Testis (tissue), 2 donors: ENCODE measurements at regions not wholly inside any gene's neighbourhood (a gene's known extent, or its start where the extent isn't known, plus 50 kb on each side); places are given as distances from the start of the nearest gene placed in this dataset.

Experiments used
- DNase-seq: peaks from one replicate; pipeline ENCODE4 v3.0.0-alpha.2; 2019
- H3K27ac ChIP-seq, 2 donors: fragments of 200-600 bp; sonication (generic); one replicate each; pipeline ENCODE4 v1.5.1; 2019
- H3K27me3 ChIP-seq: fragments of 200-600 bp; sonication (generic); one replicate; pipeline ENCODE4 v1.5.1; 2019
- H3K36me3 ChIP-seq: fragments of 200-600 bp; sonication (generic); one replicate; pipeline ENCODE4 v1.5.1; 2017; ENCODE audit warnings: low read depth; ENCODE audit errors: missing control alignments
- H3K4me1 ChIP-seq: fragments of 200-600 bp; sonication (generic); one replicate; pipeline ENCODE4 v1.5.1; 2019
- H3K4me3 ChIP-seq, 2 donors: fragments of 200-600 bp; sonication (generic); one replicate each; pipeline ENCODE4 v1.5.1; 2017 to 2019
- H3K9me3 ChIP-seq: fragments of 200-600 bp; sonication (generic); one replicate; pipeline ENCODE4 v1.5.1; 2017
- CTCF ChIP-seq, 3 experiments: fragments of 450-650 bp in 2 of 3; fragments of 200-600 bp in 1 of 3; sonication (generic) in 1 of 3; IDR thresholded peaks; one replicate each; pipeline ENCODE4 v1.5.1; 2016 to 2019; ENCODE audit warnings: antibody characterized with exemption in 3 of 3, mild to moderate bottlenecking in 2 of 3, moderate library complexity in 1 of 3
- POLR2A ChIP-seq: fragments of 450-650 bp; IDR thresholded peaks from one replicate; pipeline ENCODE4 v1.6.1; 2017; ENCODE audit warnings: antibody characterized with exemption, mild to moderate bottlenecking, moderate library complexity
- WGBS, 2 donors: methylation state at CpG; one replicate each; pipeline ENCODE4 v1.1.5; 2018; 5-methylcytosine and 5-hydroxymethylcytosine counted together
- intact Hi-C: fragments of 100-400 bp; cut with DNase I; formaldehyde crosslinking; loops from one replicate; pipeline ENCODE4 v1.15.1; 2023; ENCODE audit warnings: low total_unique reads

- H3K4me3 ChIP-seq, result no peak overlapping the region
- intact Hi-C loops, result no loop called here
- no peak for DNase-seq
- no peaks in the 10 kb centered on the region for H3K27me3 ChIP-seq
- no peaks in the 10 kb centered on the region for H3K36me3 ChIP-seq
- 64 to 70% methylated on average over 7 of the region's 7 CpGs for WGBS, 2 donors
- no peaks in the 10 kb centered on the region for H3K4me1 ChIP-seq
- no peaks in the 10 kb centered on the region for H3K9me3 ChIP-seq
- TF ChIP-seq POLR2A (no peak), CTCF (IDR thresholded peaks at IDR 0.05) (no peak)
- no peak overlapping the region for H3K27ac ChIP-seq
Measured at GRCh38 chr18:67951137-67951536, 434.6 kb upstream of the DSEL start.

GRCh38 chr18:67938660-67939059, 422.1 kb upstream of the DSEL start:
- TF ChIP-seq CTCF (IDR thresholded peaks at IDR 0.05) (no peak), POLR2A (no peak)
- Histone ChIP-seq H3K36me3 (no peaks in the 10 kb centered on the region), H3K9me3 (no peaks in the 10 kb centered on the region), H3K4me1 (no peaks in the 10 kb centered on the region), H3K4me3 (no peak overlapping the region), H3K27ac (no peak overlapping the region), H3K27me3 (no peaks in the 10 kb centered on the region)
- intact Hi-C loops, result no loop called here
- WGBS, 2 donors, result 88 to 89% methylated on average over 3 of the region's 3 CpGs
- DNase-seq, result no peak

GRCh38 chr18:67935638-67936037, 419.1 kb upstream of the DSEL start:
- Histone ChIP-seq H3K9me3 (no peaks in the 10 kb centered on the region), H3K4me3 (no peak overlapping the region), H3K4me1 (no peaks in the 10 kb centered on the region), H3K27me3 (no peaks in the 10 kb centered on the region), H3K27ac (no peak overlapping the region), H3K36me3 (no peaks in the 10 kb centered on the region)
- TF ChIP-seq CTCF (IDR thresholded peaks at IDR 0.05) (no peak), POLR2A (no peak)
- intact Hi-C loops, result no loop called here
- DNase-seq, result no peak
- WGBS, 2 donors, result 91 to 93% methylated on average over 3 of the region's 3 CpGs

- no peak for TF ChIP-seq POLR2A
- no peak for TF ChIP-seq CTCF (IDR thresholded peaks at IDR 0.05)
- Histone ChIP-seq H3K36me3 (no peaks in the 10 kb centered on the region), H3K27me3 (no peaks in the 10 kb centered on the region), H3K4me1 (no peaks in the 10 kb centered on the region), H3K9me3 (no peaks in the 10 kb centered on the region), H3K27ac (no peak overlapping the region), H3K4me3 (no peak overlapping the region)
- no peak for DNase-seq
- intact Hi-C loops, result no loop called here
- WGBS, 2 donors, result 90 to 91% methylated on average over 1 of the region's 1 CpG
Measured at GRCh38 chr18:67933271-67933670, 416.8 kb upstream of the DSEL start.

- H3K4me3 ChIP-seq, result no peak overlapping the region
- H3K4me1 ChIP-seq, result no peaks in the 10 kb centered on the region
- no peaks in the 10 kb centered on the region for H3K9me3 ChIP-seq
- no peak for DNase-seq
- 34 to 36% methylated on average over 2 of the region's 2 CpGs for WGBS, 2 donors
- H3K27ac ChIP-seq, result no peak overlapping the region
- intact Hi-C loops, result no loop called here
- H3K36me3 ChIP-seq, result no peaks in the 10 kb centered on the region
- no peaks in the 10 kb centered on the region for H3K27me3 ChIP-seq
- TF ChIP-seq CTCF (IDR thresholded peaks at IDR 0.05) (no peak), POLR2A (no peak)
Measured at GRCh38 chr18:67932271-67932670, 415.8 kb upstream of the DSEL start.
